Stimulated activated CD4-positive, alpha-beta T cell treated with anti-CD3 and anti-CD28 coated beads, TNF-alpha, amount 100 ng/mL, for 1 hour (primary cell): ENCODE measurements at regions not wholly inside any gene's neighbourhood (a gene's known extent, or its start where the extent isn't known, plus 50 kb on each side); places are given as distances from the start of the nearest gene placed in this dataset.

Source experiments
- DNase-seq, 3 donors: peaks; one replicate each; pipeline ENCODE4 v3.0.0-alpha.2; 2020; ENCODE audit warnings: low read depth in 3 of 3, low spot score in 1 of 3

DNA sequence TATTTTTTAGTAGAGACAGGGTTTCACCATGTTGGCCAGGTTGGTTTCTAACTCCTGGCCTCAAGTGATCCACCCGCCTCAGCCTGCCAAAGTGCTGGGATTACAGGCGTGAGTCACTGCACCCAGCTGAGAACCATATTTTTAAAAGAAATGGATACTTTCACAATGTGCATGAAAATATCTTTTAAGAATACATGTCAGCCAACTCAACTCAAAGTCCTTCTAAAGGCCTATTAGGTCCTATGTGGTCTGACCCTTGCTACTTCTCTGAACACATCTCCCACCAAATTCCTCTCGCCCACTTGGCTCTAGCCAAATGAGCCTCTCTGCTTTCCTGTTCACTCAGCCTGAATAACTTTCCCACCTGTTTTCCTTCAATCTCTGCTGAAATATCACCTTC, 119.6 kb downstream of the MTX2 start:
- no peak for DNase-seq

- no peak for DNase-seq
Measured at GRCh38 chr2:176390276-176391147, 121.3 kb downstream of the MTX2 start.

DNA sequence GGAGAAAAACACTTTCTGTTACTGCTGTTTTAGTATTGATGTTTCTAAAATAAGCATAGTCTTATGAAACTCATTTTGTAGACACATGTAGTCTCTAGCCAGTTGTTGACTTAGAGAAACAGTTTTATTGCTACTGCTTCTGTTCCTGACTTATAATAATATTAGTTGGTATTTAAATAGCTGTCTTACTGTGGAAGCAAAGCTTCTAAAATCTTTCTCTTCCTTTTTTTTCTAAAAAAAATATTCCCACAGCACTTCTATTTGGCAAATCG, 121.8 kb downstream of the MTX2 start:
- DNase-seq, result no peak

DNA sequence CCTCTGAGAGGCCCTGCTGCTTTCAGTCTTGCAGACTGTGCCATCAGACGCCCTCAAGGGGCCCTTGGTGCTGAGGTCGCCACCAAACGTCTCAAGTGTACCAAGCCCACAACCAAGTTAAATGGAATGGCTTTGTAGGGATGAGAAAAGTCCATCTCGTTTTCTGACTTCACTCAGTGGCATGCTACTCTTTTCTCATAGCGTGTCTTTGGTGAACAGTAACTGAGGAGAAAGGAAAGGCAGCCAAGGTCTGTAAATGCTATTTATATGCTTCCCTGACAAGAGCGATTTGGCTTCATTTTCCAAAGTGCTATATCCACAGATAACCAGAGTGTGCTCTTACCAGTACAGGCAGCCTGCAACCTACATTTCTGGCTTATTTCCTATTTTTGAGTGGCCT, 123.0 kb downstream of the MTX2 start:
- no peak for DNase-seq

DNA sequence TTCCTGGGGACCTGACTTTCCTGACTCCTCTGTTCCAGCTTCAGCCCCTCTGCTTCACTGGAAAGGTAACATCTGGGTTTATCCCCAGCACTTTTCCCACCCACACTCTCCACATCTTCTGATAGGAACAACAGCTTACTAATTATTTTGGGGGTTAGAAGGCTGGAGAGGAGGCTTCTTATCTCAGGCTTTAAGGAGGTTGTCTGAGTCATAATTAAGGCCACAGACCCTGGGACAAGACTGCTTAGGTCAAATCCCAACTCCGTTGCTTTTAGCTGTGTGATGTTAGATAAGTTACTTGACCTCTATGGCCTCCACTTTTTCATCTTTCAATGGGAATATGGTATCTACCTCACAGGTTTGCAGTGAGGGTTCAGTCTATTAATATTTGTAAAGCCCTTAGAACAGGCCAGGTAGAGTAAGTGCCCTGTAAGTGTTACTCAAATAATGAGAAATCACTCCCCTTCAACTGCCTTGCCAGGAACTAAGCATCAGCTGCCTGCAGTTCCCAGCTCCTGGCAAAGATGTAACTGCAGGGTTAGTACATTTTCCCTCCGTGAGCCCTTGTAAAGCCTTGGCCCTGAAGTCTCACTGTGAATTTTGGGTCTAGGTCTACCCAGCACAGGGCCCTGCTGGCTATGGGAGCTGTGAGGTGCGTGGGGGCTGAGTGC, 123.6 kb downstream of the MTX2 start:
- no peak for DNase-seq

GRCh38 chr2:176395273-176395854, 126.1 kb downstream of the MTX2 start:
- DNase-seq, result no peak

- DNase-seq, result no peak
Measured at GRCh38 chr2:176398243-176399073, 129.2 kb downstream of the MTX2 start.

- DNase-seq, result no peak
Measured at GRCh38 chr2:176399074-176399598, 129.9 kb downstream of the MTX2 start.

DNA sequence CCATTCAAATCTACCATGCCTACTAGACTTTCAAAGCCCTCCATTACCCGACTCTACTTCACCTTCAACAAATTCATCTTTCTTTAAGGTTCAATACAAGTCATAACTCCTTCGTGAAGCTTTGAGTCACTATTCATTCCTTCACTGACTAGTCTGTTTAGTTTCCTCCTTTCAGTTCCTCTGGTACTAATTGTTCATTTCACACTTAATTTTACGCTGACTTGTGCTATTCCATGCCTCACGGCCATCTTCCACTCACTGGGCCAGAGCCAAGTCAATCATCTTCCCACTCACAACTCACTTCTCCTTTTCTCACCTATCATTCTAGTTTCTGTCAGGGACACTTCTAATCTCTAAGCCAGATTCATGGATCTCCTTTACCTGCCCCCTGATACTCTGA, 136.2 kb downstream of the MTX2 start:
- DNase-seq, result no peak

DNA sequence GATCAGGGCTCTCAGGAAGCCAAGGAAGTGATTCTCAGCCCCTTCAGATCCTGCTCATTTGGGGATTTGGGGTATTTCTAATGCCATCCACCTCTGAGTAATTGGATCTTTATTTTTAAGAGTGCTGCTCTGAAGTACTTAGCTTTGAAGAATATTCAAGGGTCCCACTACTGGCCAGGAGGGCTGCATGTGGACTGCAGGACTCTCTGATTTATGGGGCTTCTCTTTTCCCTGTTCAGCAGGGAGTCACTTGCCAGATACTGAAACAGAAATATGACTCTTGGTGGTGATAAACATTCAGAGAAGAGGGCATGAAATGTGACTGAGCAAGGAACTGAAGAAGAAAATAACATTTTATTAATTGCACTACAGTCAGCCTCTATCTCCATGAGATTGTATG, 138.5 kb downstream of the MTX2 start:
- no peak for DNase-seq

DNA sequence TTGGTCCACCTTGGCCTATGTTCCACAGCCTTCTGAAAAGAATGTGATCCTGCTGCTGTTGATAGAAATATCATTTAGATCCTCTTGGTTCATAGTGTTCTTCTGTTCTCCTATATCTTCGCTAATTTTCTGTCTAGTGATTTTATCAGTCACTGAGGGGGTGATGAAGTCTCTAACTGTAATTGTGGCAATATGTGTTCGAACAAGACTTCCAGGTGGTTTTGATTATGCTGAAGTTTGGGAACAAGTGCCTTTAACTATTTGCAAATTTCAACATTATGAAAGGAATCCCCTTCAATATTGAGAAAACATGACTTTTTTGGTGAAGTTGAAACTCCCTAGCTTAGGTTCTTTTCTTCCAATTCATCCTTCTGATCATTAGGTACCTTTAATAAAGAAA, 140.4 kb downstream of the MTX2 start:
- no peak for DNase-seq

- no peak for DNase-seq
Measured at GRCh38 chr2:176412136-176412535, 142.9 kb downstream of the MTX2 start.

DNA sequence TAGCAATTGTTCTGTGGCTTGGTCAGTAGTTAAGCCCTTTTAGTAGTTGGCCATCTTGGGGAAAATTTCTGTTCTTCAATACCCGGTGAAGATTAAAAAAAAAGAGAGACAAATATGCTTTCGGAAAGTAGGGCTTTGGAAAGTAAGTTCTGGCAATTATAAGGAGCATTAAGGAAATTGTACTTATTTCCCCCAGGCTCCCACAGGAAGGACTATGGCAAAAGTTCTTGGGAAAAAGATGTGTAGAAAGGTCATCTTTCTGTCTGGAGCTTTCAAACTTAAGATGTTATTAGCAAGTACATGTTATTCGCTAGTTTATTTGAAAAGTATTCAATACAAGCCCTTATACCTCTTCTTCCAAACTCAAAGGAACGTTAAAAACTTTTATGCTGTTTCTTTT, 144.5 kb downstream of the MTX2 start:
- no peak for DNase-seq

DNA sequence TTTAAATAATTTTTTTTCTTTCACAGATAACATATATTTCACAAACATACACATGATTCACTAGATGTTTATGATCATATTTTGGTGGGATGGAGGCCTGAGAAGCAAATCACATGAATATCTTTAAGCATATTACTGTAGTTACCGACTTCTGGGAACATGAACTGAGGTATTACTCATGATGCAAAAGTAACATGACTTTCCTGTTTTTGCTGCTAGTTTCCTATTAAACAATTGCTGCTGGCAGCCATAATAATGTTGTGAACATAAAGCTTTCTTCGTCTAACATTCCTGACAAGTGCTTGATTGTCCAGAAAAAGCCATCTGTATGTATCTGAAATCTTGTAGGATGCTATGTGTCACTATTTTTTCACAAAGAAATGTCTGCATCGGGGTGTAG, 145.4 kb downstream of the MTX2 start:
- DNase-seq, result no peak

GRCh38 chr2:176415174-176415895, 146.1 kb downstream of the MTX2 start:
- DNase-seq, result no peak

GRCh38 chr2:176415937-176416499, 146.8 kb downstream of the MTX2 start:
- DNase-seq, result no peak

DNA sequence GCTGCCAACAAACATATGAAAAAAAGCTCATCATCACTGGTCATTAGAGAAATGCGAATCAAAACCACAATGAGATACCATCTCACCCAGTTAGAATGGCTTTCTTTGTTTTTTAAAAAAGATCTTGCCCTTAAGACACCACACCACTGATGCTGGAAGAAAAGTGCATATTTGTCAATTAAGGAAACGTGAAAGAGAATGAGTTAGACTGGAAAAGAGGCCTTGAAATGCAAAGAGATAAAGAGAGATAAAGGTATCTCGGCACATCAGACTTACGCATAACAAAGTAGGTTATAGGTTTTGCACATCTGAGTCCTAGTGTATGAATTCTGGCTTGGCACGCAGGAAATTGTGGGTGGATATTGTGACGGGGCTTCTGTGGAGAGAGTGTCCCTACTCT, 149.5 kb downstream of the MTX2 start:
- DNase-seq, result no peak

- no peak for DNase-seq
Measured at GRCh38 chr2:176419591-176420071, 150.4 kb downstream of the MTX2 start.

- DNase-seq, result no peak
Measured at GRCh38 chr2:176421297-176422050, 152.2 kb downstream of the MTX2 start.

DNA sequence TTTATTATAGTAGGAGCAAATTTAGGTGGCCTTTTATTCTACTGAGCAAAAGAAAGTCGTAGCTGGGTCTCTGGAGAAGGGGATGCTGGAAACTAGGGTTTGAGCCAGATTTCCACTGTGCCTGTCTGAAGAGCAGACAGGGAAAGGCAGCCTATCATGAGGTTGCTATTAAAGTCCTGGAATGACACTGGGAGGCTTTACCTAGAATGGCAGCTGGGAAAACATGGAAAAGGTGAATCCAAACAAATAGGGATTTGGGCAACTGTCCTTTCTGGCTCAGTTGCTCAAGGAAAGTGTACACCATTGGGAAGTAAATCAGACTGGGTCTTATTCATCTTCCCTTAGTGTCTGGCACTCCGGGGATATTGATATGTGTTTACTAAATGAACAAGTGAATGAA, 154.6 kb downstream of the MTX2 start:
- no peak for DNase-seq
